HG03432 (cell line): ENCODE measurements at regions not wholly inside any gene's neighbourhood (a gene's known extent, or its start where the extent isn't known, plus 50 kb on each side); places are given as distances from the start of the nearest gene placed in this dataset.
"Not testable (repeated sequence)": the region's sequence is repeated elsewhere in the genome, so short reads cannot be mapped to it uniquely, and the experiment has no call there.

ENCODE experiments used
- ATAC-seq: cut with Tn5 transposase; IDR thresholded peaks from one replicate; pipeline ENCODE4 v1.9.1; 2021; ENCODE audit warnings: mild to moderate bottlenecking, moderate library complexity; ENCODE audit not compliant: unreplicated experiment

- no peak for ATAC-seq
These were observed 224.5 kb upstream of the CHAC2 start for GRCh38 chr2:53543083-53543482.

- no peak for ATAC-seq
These were observed 230.8 kb upstream of the CHAC2 start for GRCh38 chr2:53536583-53537361.

- ATAC-seq, result no peak
These were observed 232.3 kb upstream of the CHAC2 start for GRCh38 chr2:53535234-53535840.

GRCh38 chr2:53530126-53530525 is 237.5 kb upstream of the CHAC2 start:
- no peak for ATAC-seq

GRCh38 chr2:53527056-53527455 is 240.5 kb upstream of the CHAC2 start:
- no peak for ATAC-seq

- ATAC-seq, result no peak
These were observed 247.4 kb upstream of the CHAC2 start for GRCh38 chr2:53519918-53520841.

GRCh38 chr2:53517406-53517805 is 250.2 kb upstream of the CHAC2 start:
- no peak for ATAC-seq

- ATAC-seq, result peak; percentile 50
These were observed 251.0 kb upstream of the CHAC2 start for GRCh38 chr2:53516650-53517049.

GRCh38 chr2:53515435-53516332 is 251.9 kb upstream of the CHAC2 start:
- no peak for ATAC-seq

- no peak for ATAC-seq
These were observed 254.4 kb upstream of the CHAC2 start for GRCh38 chr2:53513167-53513666.

- no peak for ATAC-seq
These were observed 255.4 kb upstream of the CHAC2 start for GRCh38 chr2:53512071-53512826.

GRCh38 chr2:53511549-53511948 is 256.1 kb upstream of the CHAC2 start:
- ATAC-seq, result no peak

- no peak for ATAC-seq
These were observed 257.2 kb upstream of the CHAC2 start for GRCh38 chr2:53510401-53510800.

- ATAC-seq, result no peak
These were observed 257.7 kb upstream of the CHAC2 start for GRCh38 chr2:53509831-53510388.

- ATAC-seq, result no peak
These were observed 258.9 kb upstream of the CHAC2 start for GRCh38 chr2:53508667-53509066.

GRCh38 chr2:53507070-53507469 is 260.5 kb upstream of the CHAC2 start:
- not testable (repeated sequence) for ATAC-seq

GRCh38 chr2:53505826-53506225 is 261.8 kb upstream of the CHAC2 start:
- no peak for ATAC-seq

- ATAC-seq, result no peak
These were observed 263.1 kb upstream of the CHAC2 start for GRCh38 chr2:53504507-53504906.

GRCh38 chr2:53500181-53500580 is 267.4 kb upstream of the CHAC2 start:
- no peak for ATAC-seq
